GM18520 (cell line): ENCODE measurements at regions not wholly inside any gene's neighbourhood (a gene's known extent, or its start where the extent isn't known, plus 50 kb on each side); places are given as distances from the start of the nearest gene placed in this dataset.

Source experiments
- ATAC-seq: cut with Tn5 transposase; IDR thresholded peaks from one replicate; pipeline ENCODE4 v1.9.1; 2021; ENCODE audit not compliant: unreplicated experiment

DNA sequence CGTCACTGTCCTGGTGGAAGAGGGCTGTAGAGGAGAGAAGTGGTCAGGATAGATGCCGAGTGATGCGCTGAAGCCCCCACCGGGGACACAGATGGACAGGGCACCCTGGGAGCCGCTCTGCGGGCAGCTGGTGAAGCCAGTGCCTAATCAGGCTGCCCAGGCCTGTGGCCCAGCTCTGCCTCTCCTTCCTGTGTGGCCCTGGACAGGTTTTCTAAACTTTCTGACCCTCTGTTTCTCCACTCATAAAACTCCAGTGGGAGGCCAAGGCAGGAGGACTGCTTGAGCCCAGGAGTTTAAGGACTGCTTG, 86.1 kb downstream of the C5orf15 start:
- ATAC-seq = no peak

DNA sequence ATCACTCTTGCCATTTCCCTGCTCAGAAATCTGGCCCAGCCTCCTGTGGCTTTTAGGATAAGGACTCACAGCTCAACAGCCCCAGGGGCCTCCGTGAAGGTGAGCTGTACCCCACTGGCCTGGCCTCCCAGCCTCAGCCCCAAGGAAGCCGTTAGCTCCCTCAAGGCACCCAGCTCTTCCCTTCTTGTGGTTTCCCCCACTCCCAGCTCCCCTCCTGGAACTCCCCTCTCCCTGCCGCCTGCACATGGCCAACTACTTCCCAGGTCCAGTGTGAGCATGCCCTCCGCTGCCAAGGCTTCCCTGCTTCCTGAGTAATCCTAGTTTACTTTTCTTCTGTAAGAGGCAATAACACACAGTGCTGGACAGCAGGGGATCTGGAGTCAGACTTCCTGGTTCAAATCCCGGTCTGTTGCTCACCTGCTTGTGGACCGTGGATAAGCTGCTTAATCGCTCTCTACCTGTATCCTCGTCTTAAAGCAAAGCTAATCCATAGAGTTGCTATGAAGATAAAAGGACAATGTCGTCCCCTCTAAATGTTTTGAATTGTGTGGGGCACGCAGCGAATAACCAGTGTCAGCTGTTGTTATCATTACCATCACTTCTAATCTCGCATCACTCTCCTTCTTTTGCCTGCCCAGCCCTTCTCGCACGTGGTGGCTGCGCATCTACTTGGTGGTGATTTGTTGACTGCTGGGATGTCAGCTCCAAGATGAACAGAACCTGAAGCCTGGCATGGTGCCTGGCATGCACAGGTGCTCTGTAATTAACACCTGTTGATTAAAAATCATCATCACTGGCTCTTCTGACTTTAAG, 86.6 kb downstream of the C5orf15 start:
- no peak for ATAC-seq

DNA sequence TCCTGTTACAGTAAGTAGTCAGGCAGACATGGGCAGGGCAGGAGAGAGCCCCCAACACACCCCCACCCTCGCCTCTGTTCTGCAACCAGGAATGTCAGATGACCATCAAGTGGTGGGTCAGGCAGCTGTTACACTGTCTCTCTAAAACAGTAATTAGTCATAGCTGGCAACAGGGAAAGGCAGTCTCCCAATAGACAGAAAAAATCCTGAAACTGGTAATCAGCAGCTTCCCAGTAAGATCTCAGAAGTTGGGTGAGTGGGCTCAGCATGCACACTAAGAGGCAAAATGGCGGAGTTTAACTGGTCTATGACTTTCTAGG, 90.2 kb downstream of the C5orf15 start:
- no peak for ATAC-seq

DNA sequence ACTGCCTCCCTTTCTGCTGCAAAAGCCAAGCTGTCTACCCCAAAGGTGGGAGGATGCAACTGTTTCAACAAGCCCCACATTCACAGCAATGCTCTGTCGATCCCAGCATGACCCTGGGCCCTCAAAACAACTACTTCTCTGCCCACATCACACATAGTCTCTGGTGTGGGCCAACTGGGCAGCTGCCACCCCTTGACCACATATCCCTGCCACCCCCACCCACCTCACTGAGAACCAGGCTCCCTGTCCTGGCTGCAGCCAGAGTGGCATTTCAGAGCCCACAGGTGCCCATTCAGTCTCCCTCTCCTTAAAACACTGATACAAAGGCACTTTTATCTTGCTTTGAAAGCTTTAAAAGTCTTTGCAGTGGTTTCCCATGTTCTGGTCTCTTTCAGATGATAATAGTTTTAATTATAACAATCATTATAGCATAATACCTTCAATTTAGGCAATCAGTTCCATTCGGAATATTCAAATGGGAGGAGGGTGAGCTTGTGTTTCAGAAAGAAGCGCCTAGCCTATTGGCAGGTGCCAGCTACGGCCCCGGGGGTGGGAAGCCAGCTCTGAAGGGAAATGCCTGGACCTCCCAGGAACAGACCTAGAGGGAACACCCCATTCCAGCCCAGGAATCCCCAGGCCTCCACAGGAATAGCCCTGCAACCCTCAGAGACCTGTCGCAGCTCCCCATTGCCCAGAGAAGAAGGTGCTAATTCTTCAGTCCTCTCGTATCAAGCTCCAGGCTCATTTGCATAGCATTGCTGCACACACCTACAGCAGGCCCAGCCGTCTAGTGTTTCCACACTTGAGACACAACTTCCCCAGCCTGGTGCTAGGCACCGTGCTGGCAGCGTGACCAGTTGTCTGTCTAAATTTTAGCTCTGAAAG, 90.8 kb downstream of the C5orf15 start:
- ATAC-seq = no peak

DNA sequence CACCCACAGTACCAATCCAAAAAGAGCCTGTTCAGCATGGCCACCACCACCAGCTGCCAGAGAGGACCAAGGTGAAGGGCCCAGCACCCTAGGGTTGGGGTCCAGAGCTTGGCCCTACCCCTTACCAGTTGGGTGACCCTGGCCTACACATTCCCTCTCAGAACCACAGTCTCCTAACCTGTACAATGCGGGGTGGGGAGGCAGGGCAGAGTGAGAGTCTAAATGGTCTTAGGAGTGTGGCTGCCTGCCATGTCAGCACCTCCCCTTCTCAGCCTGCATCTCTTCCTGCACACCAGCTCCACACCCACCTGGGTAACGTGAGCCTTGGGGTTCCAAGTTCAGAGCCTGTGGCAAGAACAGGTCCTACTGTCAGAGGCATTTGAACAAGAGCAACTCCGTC, 92.2 kb downstream of the C5orf15 start:
- ATAC-seq = no peak

DNA sequence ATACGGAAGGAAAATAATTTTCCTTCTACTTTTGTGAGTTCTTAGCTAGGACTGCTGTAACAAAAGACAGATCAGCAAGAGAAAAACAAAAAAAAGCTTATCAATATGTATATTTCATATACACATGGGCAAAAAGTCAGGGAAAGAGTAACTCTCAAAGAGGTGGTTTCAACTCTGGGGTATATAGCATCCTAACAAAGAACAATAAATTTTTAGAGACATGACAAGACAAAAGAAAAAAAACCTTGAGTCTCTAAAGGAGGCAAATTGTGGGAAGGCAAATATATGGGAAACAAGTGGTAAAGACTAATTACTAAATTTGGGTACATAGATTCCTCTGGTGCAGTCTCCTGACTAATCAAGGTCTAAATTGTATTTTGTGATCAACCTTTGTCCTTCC, 93.2 kb downstream of the C5orf15 start:
- ATAC-seq = no peak

DNA sequence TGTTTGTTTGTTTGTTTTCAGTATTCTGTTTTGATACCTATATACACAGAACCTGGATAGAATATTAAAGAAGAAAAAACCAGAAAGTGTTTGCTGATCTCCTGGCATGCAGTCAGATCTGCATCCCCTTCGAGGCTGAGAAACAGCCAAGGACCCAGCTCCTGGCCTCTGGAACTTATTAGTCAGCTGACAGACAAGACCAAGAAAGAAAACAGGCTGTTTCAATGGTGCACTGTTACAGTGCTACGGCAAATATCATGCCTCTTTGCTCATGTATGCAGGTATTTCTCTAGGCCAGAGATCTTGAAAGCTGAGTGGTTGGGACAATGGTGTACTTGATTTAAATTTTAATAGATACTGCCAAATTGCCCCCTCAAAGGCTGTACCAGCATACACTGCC, 95.0 kb downstream of the C5orf15 start:
- ATAC-seq = no peak

DNA sequence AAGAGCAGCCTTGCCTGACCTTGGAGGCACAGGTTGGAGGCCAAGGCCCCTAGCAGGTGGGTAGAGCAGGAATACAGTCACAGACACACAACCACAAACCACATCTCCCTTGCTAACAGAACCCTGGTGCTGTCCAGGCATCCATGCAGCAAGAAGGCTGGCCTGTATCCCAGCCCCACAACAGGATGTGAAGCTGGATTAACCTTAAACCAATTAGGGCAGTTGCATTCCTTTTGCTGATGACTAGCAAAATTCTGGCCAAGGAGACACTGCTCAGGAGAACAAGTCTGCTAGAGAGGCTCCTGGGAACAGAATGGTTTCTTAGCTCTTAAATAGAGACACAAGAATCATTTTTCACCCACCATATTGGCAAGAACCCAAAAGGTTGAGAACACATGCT, 97.8 kb downstream of the C5orf15 start:
- no peak for ATAC-seq

DNA sequence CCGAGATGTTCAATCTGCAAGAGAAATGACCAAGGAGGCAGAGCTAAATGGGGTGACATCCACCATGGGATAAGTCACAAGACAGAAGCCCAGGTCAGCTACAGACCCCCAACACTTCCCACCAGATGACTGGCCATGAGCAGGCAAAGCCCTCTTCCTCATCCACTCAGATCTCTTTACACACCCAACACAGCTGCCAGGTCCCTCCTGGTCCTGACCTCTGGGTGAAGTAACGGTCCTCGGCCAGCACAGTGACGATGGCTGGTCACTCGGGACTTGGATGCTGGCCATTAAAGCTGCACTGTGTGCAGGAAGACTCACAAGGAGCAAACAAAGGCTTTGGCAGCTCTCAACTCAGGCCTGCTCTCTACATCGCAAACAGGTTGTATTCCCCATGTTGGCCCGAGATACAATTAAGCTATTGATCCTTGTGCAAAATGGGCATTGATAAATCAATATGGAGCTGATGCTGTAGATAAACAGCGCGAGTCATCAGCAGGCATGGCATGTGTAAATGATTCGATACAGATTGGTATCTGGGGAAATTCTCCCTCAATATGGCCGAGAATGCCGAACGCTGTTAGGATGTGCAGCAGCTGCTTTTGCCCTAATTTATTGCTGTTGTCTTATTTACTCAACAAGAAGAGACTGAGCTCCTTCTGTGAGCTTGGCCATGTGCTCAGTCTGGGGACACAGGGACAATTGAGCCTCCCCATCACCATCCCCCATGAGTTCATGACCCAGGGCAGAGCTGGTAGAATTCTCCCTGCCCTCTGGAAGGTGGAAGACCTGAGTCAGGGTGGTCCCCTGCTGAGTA, 98.7 kb downstream of the C5orf15 start:
- no peak for ATAC-seq

DNA sequence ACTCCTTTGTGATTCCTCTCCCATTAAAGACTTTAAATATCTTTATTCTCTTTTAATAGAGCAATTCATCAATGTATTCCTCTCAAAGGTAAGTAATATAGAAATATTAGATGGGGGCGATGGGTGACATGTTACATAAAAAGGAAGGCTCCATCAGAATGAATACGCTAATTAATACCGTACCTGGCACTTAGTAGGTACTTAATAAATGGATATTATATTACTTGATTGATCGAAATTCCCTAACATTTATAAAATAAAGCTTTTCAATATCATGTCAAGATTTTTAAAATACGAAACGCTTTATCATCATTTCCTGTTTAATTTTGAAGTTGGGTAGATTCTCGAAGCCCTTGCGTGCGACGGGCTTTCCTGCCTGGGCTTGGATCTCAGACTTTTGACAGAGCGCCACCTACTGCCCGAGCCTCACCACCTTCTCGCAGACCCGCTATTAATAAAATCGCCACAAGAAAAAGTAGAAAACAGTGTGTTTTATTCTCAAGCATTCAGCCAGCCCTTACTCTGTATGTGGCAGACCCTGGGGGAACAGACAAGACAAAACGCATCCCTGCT, 99.4 kb downstream of the C5orf15 start:
- ATAC-seq = no peak

DNA sequence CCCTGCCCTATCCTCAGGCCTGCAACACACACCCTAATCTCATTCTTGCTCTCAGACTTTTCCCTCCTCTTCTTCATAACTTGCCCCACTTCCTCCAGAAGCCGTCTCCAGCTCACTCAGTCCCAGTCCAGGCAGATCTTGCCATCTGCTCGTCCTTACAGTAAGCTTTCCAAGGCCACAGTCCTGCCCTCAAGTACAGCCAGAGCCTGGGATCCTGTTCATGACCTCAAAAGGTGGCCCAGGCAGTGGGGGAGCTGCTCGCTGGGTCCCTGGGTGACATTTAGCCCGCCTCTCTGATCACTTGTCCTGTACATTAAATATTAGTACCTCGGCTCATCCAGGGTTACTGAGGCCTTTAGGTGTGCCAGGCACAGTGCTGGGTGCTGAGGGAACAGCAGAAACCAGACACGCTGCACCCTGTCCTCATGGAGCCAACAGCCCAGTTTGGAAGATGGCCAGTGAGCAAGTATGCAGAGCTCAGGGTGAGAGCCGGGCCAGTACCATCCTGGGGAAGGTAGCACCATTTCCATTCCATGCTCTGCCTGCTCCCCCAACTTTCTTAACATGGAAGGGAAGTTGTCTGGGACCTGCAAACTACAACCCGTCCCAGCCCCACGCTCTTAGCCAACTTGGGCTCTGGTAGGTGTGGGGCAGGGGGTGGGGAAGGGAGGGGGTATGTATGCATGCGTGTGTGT, 100.4 kb downstream of the C5orf15 start:
- no peak for ATAC-seq

DNA sequence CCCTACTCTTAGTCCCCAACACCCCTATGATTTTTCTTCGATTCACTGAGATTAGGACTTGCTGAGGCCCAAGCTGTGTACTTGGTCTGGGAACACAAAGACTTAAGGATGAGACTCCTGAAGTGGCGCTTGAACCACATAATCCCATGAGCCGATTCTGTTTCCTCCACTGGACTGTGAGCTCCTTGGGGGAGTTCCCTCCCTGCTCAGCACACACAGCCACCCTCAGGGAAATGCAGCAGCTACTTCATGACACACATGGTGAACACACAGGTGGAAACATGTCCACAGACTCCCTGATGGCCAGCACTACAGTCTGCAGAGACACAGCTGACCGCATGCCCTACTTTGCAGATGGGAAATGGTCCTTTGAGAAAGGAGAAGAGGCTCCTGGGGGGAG, 101.1 kb downstream of the C5orf15 start:
- no peak for ATAC-seq

DNA sequence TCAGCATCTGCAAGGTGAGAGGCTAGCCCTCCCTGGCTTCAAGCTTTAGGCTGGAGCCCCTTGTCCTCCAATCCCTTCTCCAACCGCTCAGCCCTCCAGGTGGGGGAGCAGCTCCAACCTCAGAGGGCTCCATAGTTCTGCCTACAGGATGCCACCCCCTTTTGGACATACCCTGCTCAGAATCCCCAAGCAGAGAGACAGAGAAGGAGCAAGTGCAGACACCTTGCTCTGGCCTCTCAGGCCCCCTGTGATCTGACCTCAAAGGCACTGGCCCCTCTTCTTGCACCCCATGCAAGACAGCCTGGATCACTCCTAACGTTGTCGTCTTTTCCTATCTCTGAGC, 101.6 kb downstream of the C5orf15 start:
- ATAC-seq = no peak

DNA sequence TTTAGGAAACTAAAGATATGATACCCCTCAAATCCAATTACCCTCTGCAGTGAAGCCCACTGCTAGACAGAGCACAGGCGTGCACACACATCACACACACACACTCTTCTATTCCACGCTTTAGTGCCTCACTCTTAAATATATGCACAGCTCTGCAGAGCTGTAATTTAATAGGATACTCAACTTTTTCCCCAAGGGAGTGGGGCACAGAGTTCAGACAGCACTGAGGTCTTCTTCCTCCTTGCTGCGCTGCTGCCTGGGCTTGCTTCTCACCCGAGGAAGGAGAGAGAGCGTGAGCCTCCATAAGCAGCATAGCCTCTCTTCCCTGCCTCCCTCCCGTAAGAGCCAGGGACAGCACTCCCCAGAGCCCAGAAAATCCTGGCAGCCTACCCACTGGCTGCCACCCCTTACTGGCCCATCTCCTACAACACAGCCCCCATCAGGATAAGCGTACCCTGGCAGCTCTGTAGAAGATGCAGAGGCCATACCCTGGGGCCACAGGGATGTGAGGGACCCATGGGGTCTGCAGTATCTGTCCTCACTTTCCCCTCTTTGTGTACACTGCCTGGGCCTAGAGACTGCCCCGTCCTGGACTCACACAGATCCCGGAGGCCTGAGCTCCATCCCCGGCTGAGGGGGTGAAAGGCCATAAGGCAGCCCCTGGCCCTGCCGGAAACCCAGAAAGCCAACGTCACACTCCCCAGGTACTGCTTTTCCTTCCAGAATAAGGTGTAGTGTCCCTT, 102.1 kb downstream of the C5orf15 start:
- no peak for ATAC-seq

DNA sequence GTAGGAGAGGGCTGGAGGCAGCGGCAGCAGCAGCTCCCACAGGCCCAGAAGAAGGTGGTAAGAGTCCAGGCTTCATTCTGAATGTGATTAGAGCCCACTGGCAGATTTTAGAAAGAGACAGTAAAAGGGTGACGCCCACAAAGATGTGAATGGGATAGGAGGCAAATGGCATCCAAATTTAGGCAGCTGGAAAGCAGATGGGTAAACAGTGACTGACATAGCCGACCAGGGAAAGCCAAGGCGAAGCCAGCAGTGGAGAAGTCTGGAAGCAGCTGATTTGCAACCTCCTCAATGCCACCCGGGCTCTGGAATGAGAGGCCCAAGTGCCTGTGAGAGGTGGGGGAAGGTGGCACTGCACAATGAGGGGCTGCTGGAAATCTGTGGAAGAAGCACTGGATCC, 103.3 kb downstream of the C5orf15 start:
- ATAC-seq = no peak

DNA sequence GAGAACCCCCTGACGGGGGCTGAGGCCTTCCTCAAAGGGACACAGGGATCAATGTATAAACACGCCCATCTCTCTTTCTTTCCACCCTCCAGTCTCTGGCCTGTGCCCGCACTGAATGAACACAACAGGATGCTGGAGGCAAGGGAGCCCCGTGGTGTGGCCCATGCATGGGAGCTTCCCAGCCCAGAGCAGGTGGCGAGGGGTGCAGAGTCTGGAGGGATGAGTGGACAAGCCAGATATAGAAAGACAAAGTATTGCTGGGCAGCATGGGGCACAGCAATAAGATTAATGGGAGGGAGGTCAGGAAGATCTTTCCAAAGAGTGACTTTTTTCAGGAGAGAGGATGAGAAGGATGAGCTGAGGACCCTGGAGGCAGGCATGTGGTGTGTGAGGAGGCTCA, 103.7 kb downstream of the C5orf15 start:
- ATAC-seq = no peak

DNA sequence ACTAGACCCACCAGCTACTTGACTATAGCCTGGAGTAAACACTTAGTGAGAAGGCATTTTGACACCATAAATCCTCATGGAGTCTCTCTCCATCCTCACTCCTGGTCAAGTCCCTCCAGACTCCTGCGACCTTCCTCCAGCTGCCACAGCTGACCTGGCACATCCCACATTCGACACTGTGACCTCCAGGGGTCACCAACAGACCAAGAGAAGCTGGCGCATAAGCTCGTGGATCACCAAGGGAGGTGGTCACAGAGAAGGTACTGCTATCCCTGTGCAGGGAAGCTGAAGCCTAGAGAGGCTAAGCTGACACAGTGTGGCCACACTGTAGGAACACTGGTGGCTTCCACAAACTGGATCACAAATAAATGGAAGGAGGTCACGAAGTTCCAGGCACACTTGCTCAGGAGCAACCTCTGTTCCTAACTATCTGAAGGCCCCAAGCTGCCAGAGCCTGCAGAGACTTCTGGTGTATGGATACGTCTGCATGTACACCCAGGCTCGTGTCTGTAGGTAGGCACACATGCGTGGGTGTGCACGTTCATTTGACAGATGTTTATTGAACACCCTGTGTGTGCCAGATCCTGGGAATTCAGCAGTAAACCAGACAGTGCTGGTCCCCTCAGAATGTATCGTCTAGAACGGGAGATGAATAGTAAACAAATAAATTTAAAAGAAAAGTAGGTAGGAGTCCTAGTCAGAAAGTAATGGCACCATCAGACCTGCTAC, 104.4 kb downstream of the C5orf15 start:
- no peak for ATAC-seq

DNA sequence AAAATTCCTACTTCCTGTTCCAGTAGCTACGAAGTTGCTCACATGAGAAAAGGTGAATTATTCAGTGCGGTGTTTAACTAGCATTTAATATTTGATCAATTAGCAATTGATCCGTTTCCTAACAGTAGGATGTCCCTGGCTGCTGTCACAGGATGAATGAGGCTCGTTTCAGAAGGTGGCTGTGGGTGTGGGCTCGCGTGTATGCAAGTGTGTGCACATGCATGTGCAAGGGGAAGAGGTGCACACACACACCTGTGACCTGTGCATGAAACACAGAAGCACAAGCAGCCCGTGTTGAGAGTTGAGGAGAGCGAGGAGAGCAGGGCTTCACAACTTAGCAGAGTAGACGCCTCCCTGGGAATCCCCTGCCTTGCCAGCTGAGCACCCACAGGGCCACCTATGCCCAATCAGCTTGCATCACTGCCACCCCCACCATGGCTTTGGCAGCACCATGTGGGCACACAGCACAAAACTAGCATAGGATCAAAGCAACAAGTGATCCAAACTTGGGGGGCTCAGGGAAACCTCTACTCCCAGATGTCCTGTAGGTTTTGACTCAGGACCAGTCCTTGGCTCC, 107.2 kb downstream of the C5orf15 start:
- ATAC-seq = no peak

DNA sequence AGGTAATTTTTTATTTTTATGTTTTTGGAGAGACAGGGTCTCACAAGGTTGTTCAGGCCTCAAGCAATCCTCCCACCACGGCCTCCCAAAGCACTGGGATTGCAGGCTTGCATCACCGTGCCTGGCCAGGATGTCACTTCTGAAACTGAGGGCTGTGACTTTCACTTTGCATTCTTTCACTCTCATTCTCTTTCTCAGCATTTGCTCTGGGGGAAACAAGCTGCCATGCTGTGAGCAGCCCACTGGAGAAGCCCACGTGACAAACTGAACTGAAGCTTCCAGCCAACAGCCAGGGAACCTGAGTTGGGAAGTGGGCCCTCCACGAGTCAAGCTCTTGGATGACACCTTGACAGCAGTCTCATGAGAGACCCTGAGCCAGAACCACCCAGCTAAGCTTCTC, 109.4 kb downstream of the C5orf15 start:
- ATAC-seq = no peak
